GM12891 (cell line): ENCODE measurements at regions not wholly inside any gene's neighbourhood (a gene's known extent, or its start where the extent isn't known, plus 50 kb on each side); places are given as distances from the start of the nearest gene placed in this dataset.

Experiments used
- POLR2A ChIP-seq: IDR thresholded peaks from 2 replicates; pipeline ENCODE4 v1.6.1; 2011; ENCODE audit warnings: low read depth, low read length, control low read depth
- TAF1 ChIP-seq: IDR thresholded peaks from 2 replicates; pipeline ENCODE4 v1.6.1; 2011; ENCODE audit warnings: low read depth, low read length, control low read depth

GRCh38 chr1:114334297-114334696, 176.7 kb downstream of the TRIM33 start:
- TF ChIP-seq POLR2A = no peak
- no peak for TF ChIP-seq TAF1
